ENCODE measurements at regions not wholly inside any gene's neighbourhood (a gene's known extent, or its start where the extent isn't known, plus 50 kb on each side); places are given as distances from the start of the nearest gene placed in this dataset.

DNA sequence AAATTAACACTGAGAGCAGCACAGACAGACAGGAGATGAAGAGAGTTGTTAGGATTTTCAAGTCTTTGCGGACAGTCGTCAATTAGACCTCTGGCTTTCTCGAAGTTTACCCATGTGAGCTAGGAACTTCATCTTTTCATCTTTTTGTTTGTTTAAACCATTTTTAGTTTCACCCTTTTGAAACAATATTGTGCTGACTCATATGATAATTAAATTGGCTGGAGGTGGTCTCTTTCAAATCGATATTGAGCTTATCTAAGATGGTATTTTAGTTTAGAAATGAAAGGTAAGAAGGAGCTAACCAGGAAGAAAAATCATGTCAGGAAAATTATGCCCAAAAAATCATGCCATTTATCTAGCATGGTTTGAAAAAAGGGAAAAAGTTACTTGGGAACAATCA is 415.8 kb upstream of the SEMA3A start:
- intact Hi-C loops (cut with micrococcal nuclease; ENCODE audit: unreplicated experiment), result no loop called here
- Histone ChIP-seq H3K36me3 (ENCODE audit: insufficient read depth, low read length) (no peaks in the 10 kb centered on the region), H4K20me1 (ENCODE audit: insufficient read depth, low read length) (no peaks in the 10 kb centered on the region), H3K4me3 (ENCODE audit: low read depth, low read length, poor library complexity, severe bottlenecking) (no peak overlapping the region), H3K4me1 (ENCODE audit: insufficient read depth, low read length, poor library complexity, severe bottlenecking) (no peaks in the 10 kb centered on the region), H3K4me2 (ENCODE audit: low read length) (no peak overlapping the region), H3K27ac (ENCODE audit: low read depth, low read length, poor library complexity, severe bottlenecking) (no peak overlapping the region), H3K79me2 (ENCODE audit: insufficient read depth, low read depth, low read length) (no peaks in the 10 kb centered on the region), H3K9me2 (ENCODE audit: insufficient read depth, low read length) (no peaks in the 10 kb centered on the region), H3K9me3 (ENCODE audit: low read length) (no peaks in the 10 kb centered on the region), H2AFZ (ENCODE audit: low read length) (no peak overlapping the region)
- DNase-seq (ENCODE audit: low spot score), result no peak
- CTCF ChIA-PET (ENCODE audit: unreplicated experiment), result no interaction called here
- POLR2A ChIA-PET, result no interaction called here
- TF ChIP-seq, protein P1, sequence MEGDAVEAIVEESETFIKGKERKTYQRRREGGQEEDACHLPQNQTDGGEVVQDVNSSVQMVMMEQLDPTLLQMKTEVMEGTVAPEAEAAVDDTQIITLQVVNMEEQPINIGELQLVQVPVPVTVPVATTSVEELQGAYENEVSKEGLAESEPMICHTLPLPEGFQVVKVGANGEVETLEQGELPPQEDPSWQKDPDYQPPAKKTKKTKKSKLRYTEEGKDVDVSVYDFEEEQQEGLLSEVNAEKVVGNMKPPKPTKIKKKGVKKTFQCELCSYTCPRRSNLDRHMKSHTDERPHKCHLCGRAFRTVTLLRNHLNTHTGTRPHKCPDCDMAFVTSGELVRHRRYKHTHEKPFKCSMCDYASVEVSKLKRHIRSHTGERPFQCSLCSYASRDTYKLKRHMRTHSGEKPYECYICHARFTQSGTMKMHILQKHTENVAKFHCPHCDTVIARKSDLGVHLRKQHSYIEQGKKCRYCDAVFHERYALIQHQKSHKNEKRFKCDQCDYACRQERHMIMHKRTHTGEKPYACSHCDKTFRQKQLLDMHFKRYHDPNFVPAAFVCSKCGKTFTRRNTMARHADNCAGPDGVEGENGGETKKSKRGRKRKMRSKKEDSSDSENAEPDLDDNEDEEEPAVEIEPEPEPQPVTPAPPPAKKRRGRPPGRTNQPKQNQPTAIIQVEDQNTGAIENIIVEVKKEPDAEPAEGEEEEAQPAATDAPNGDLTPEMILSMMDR (conservative IDR thresholded peaks at IDR 0.05; ENCODE audit: low read length), result no peak
- TF ChIP-seq EZH2phosphoT487 (IDR thresholded peaks at IDR 0.05; ENCODE audit: borderline replicate concordance, low read depth, low read length), result no peak
- BruUV-seq (replicated peaks), result no TSS peak

DNA sequence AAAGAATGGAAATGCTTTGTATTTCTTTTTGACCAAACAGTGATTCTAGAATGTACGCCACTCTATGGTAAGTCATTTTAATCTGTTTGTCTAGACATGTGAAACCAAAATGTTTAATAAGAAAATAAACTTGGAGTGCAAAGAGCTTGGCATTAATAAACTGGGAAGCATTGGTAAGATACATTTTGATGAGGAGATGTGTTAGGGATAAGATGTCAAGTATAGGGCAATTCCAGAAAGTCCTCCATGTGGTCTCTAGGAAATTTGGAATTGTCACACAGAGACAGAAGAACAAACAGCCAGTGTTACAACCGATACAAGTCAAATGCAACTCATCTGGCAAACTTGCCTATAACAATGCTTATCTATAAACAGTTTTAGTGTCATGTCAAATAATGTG is 410.7 kb upstream of the SEMA3A start:
- Histone ChIP-seq H3K4me1 (ENCODE audit: insufficient read depth, low read length, poor library complexity, severe bottlenecking) (no peaks in the 10 kb centered on the region), H2AFZ (ENCODE audit: low read length) (no peak overlapping the region), H3K9me3 (ENCODE audit: low read length) (no peaks in the 10 kb centered on the region), H3K36me3 (ENCODE audit: insufficient read depth, low read length) (no peaks in the 10 kb centered on the region), H3K4me3 (ENCODE audit: low read depth, low read length, poor library complexity, severe bottlenecking) (no peak overlapping the region), H3K27ac (ENCODE audit: low read depth, low read length, poor library complexity, severe bottlenecking) (no peak overlapping the region), H3K4me2 (ENCODE audit: low read length) (no peak overlapping the region), H3K9me2 (ENCODE audit: insufficient read depth, low read length) (no peaks in the 10 kb centered on the region), H3K79me2 (ENCODE audit: insufficient read depth, low read depth, low read length) (no peaks in the 10 kb centered on the region), H4K20me1 (ENCODE audit: insufficient read depth, low read length) (no peaks in the 10 kb centered on the region)
- DNase-seq (ENCODE audit: low spot score), result no peak
- no peak for TF ChIP-seq EZH2phosphoT487 (IDR thresholded peaks at IDR 0.05; ENCODE audit: borderline replicate concordance, low read depth, low read length)
- TF ChIP-seq, protein P1 (conservative IDR thresholded peaks at IDR 0.05; ENCODE audit: low read length), result no peak
- intact Hi-C loops (cut with micrococcal nuclease; ENCODE audit: unreplicated experiment), result no loop called here
- ChIA-PET POLR2A (no interaction called here), CTCF (ENCODE audit: unreplicated experiment) (no interaction called here)
- BruUV-seq (replicated peaks), result no TSS peak

DNA sequence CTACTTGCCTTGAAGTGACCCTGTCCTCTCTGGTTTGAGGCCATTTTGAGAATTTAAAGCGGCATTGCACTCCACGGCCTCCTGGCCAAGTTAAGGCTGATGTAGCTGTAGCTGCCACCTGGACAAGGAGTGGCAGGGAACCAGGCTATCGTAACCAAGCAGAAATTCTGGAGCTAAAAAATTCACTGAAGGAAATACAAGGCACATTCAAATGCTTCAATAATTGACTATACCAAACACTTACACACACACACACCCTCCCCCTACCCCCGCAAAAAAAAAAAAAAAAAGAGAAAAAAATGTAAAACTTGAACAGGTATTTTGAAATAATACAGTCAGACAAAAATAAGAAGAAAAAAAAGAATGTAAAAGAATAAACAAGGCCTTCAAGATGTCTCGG is 409.0 kb upstream of the SEMA3A start:
- CTCF ChIA-PET (ENCODE audit: unreplicated experiment), result no interaction called here
- BruUV-seq (replicated peaks), result no TSS peak

More for the DNA sequence above, 409.0 kb upstream of the SEMA3A start:
- Histone ChIP-seq H3K27ac (ENCODE audit: low read depth, low read length, poor library complexity, severe bottlenecking) (no peak overlapping the region), H3K4me1 (ENCODE audit: insufficient read depth, low read length, poor library complexity, severe bottlenecking) (no peaks in the 10 kb centered on the region), H4K20me1 (ENCODE audit: insufficient read depth, low read length) (no peaks in the 10 kb centered on the region), H3K79me2 (ENCODE audit: insufficient read depth, low read depth, low read length) (no peaks in the 10 kb centered on the region), H2AFZ (ENCODE audit: low read length) (no peak overlapping the region), H3K9me3 (ENCODE audit: low read length) (no peaks in the 10 kb centered on the region), H3K4me3 (ENCODE audit: low read depth, low read length, poor library complexity, severe bottlenecking) (no peak overlapping the region), H3K9me2 (ENCODE audit: insufficient read depth, low read length) (no peaks in the 10 kb centered on the region), H3K4me2 (ENCODE audit: low read length) (no peak overlapping the region), H3K36me3 (ENCODE audit: insufficient read depth, low read length) (no peaks in the 10 kb centered on the region)
- no peak for DNase-seq (ENCODE audit: low spot score)
- intact Hi-C loops (cut with micrococcal nuclease; ENCODE audit: unreplicated experiment), result no loop called here
- TF ChIP-seq EZH2phosphoT487 (IDR thresholded peaks at IDR 0.05; ENCODE audit: borderline replicate concordance, low read depth, low read length), result no peak
- TF ChIP-seq, protein P1 (conservative IDR thresholded peaks at IDR 0.05; ENCODE audit: low read length), result no peak
- POLR2A ChIA-PET, result interaction anchor here (0.7 kb wide), 1 partner anchor 1451 kb away, joined by 4 read pairs; no protein-coding TSS in a partner anchor
